Tibial nerve (tissue), 4 donors: ENCODE measurements at regions not wholly inside any gene's neighbourhood (a gene's known extent, or its start where the extent isn't known, plus 50 kb on each side); places are given as distances from the start of the nearest gene placed in this dataset.

Experiments
- DNase-seq, 2 donors: peaks; one replicate each; pipeline ENCODE4 v3.0.0-alpha.2; 2019; ENCODE audit warnings: low spot score in 2 of 2
- H3K27ac ChIP-seq, 4 donors: fragments of 200-600 bp; sonication (generic) in 3 of 4; one replicate each; pipeline ENCODE4 v1.5.1; 2017 to 2019; ENCODE audit warnings: mild to moderate bottlenecking in 1 of 4
- H3K27me3 ChIP-seq, 2 donors: fragments of 200-600 bp; sonication (generic) in 1 of 2; one replicate each; pipeline versions ENCODE4 v1.5.1 to v1.6.0; 2017 to 2019
- H3K36me3 ChIP-seq, 3 donors: fragments of 200-600 bp; sonication (generic); one replicate each; pipeline ENCODE4 v1.5.1; 2018 to 2019
- H3K4me1 ChIP-seq, 4 donors: fragments of 200-600 bp; sonication (generic) in 3 of 4; one replicate each; pipeline ENCODE4 v1.5.1; 2017 to 2019
- H3K4me3 ChIP-seq, 4 donors: fragments of 200-600 bp; sonication (generic) in 3 of 4; one replicate each; pipeline ENCODE4 v1.5.1; 2017 to 2019; ENCODE audit warnings: mild to moderate bottlenecking in 1 of 4, moderate library complexity in 1 of 4
- H3K9me3 ChIP-seq, 4 donors: fragments of 200-600 bp; sonication (generic) in 3 of 4; one replicate each; pipeline ENCODE4 v1.5.1; 2017 to 2019
- CTCF ChIP-seq, 5 experiments: fragments of 200-600 bp in 3 of 5; fragments of 450-650 bp in 2 of 5; sonication (generic) in 3 of 5; IDR thresholded peaks; one replicate each; pipeline ENCODE4 v1.5.1; 2016 to 2019; ENCODE audit warnings: antibody characterized with exemption in 5 of 5, mild to moderate bottlenecking in 3 of 5, moderate library complexity in 2 of 5
- EP300 ChIP-seq, 2 donors: sonication (generic); formaldehyde crosslinking; IDR thresholded peaks; one replicate each; pipeline ENCODE4 v1.6.1; 2017; ENCODE audit warnings: antibody characterized with exemption in 2 of 2, mild to moderate bottlenecking in 1 of 2
- POLR2A ChIP-seq, 2 donors: fragments of 450-650 bp; IDR thresholded peaks; one replicate each; pipeline ENCODE4 v1.6.1; 2017; ENCODE audit warnings: antibody characterized with exemption in 2 of 2, mild to moderate bottlenecking in 2 of 2, moderate library complexity in 2 of 2
- WGBS, 2 donors: methylation state at CpG; one replicate each; pipeline ENCODE4 v1.1.5; 2018; 5-methylcytosine and 5-hydroxymethylcytosine counted together

GRCh38 chr21:38591218-38591537, 92.9 kb upstream of the ERG start:
- WGBS, 2 donors = 94 to 100% methylated on average over 1 of the region's 1 CpG

DNA sequence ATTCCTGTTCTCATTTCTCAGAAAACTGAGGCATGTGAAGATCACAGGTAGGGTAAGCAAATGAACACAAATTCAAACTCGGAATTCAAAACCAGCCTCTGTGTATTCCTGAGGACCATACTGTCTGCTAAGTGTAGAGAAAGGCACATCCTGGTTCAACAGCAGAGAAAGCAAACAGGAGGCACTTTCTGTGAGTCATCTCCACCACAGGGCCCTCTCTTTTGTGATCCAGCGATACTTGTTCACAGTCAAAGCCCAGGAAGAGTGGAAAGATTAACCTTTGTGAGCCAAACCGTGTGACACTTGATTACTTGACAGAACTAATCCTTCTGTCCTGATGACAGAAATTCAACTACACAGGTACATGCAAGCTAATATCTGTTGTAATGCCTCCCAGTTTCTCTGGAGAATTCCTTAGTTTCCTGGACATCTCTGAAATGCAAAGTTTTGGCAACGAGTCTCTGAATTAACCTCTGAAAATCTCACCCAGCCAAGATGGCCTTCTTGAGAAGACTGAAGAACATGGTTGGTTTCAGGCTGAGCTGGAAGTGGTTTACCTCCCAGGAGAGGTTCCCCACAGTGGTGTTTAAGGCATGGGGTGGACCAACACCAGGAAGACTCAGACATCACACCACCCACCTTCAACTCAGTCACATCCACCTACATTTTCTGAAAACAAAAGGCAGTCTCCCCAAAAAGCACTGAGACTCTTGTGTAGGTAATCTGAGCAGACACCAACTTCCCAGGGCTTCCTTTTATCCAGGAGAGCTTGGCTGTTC, 98.2 kb upstream of the ERG start:
- DNase-seq = no peak
- TF ChIP-seq EP300 (IDR thresholded peaks at IDR 0.05) = no peak
- no peak for TF ChIP-seq CTCF (IDR thresholded peaks at IDR 0.05)
- no peak for TF ChIP-seq POLR2A (IDR thresholded peaks at IDR 0.05)
- Histone ChIP-seq H3K9me3 (no peaks in the 10 kb centered on the region), H3K36me3 (no peaks in the 10 kb centered on the region), H3K4me3 (no peak overlapping the region), H3K27me3 (no peaks in the 10 kb centered on the region), H3K27ac (no peak overlapping the region), H3K4me1 (no peaks in the 10 kb centered on the region)
- WGBS, 2 donors = 77 to 79% methylated on average over 4 of the region's 4 CpGs

More at GRCh38 chr21:38591218-38591537, 92.9 kb upstream of the ERG start:
- TF ChIP-seq EP300 (IDR thresholded peaks at IDR 0.05) = no peak
- no peak for TF ChIP-seq POLR2A (IDR thresholded peaks at IDR 0.05)
- TF ChIP-seq CTCF (IDR thresholded peaks at IDR 0.05) = no peak
- DNase-seq = no peak
- no peaks in the 10 kb centered on the region for H3K36me3 ChIP-seq
- H3K9me3 ChIP-seq = no peaks in the 10 kb centered on the region
- no peak overlapping the region for H3K4me3 ChIP-seq
- H3K4me1 ChIP-seq = no peaks in the 10 kb centered on the region
- H3K27me3 ChIP-seq = no peaks in the 10 kb centered on the region
- no peak overlapping the region for H3K27ac ChIP-seq

GRCh38 chr21:38597421-38597820, 99.1 kb upstream of the ERG start:
- Histone ChIP-seq H3K4me3 (no peak overlapping the region), H3K27me3 (no peaks in the 10 kb centered on the region), H3K4me1 (no peaks in the 10 kb centered on the region), H3K9me3 (no peaks in the 10 kb centered on the region), H3K36me3 (no peaks in the 10 kb centered on the region), H3K27ac (no peak overlapping the region)
- TF ChIP-seq CTCF (IDR thresholded peaks at IDR 0.05) (no peak), POLR2A (IDR thresholded peaks at IDR 0.05) (no peak), EP300 (IDR thresholded peaks at IDR 0.05) (no peak)
- DNase-seq = no peak
- 48 to 55% methylated on average over 2 of the region's 2 CpGs for WGBS, 2 donors

DNA sequence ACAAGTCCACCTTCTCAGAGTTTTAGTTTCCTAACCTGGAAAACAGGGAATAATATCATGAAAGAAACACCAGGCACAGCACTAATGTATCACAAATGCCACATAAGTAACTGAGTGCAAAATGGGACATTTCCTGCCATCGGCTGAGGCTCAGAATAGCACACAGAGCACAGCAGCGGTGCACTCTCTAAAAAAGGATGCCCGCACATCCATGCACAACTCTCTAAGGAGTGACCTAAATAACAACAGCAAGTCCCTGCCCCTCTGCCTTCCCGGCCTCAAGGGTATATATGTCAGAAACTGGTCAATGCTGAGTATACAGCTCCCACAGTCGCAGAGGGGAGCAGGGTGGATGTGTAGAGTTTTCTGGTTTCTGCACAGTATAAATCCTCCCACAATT, 100.1 kb upstream of the ERG start:
- Histone ChIP-seq H3K4me3 (no peak overlapping the region), H3K36me3 (no peaks in the 10 kb centered on the region), H3K4me1 (no peaks in the 10 kb centered on the region), H3K9me3 (no peaks in the 10 kb centered on the region), H3K27me3 (no peaks in the 10 kb centered on the region), H3K27ac (no peak overlapping the region)
- WGBS, 2 donors = 64 to 67% methylated on average over 5 of the region's 5 CpGs
- TF ChIP-seq EP300 (IDR thresholded peaks at IDR 0.05) (no peak), CTCF (IDR thresholded peaks at IDR 0.05) (no peak), POLR2A (IDR thresholded peaks at IDR 0.05) (no peak)
- no peak for DNase-seq

GRCh38 chr21:38599381-38599975, 101.2 kb upstream of the ERG start:
- no peaks in the 10 kb centered on the region for H3K4me1 ChIP-seq
- no peaks in the 10 kb centered on the region for H3K9me3 ChIP-seq
- no peaks in the 10 kb centered on the region for H3K27me3 ChIP-seq
- 47 to 56% methylated on average over 7 to 8 of the region's 8 CpGs for WGBS, 2 donors
- no peak for DNase-seq
- H3K4me3 ChIP-seq = no peak overlapping the region
- H3K36me3 ChIP-seq = no peaks in the 10 kb centered on the region
- TF ChIP-seq CTCF (IDR thresholded peaks at IDR 0.05) (no peak), POLR2A (IDR thresholded peaks at IDR 0.05) (no peak), EP300 (IDR thresholded peaks at IDR 0.05) (no peak)
- H3K27ac ChIP-seq = no peak overlapping the region
